Effector memory CD4-positive, alpha-beta T cell (primary cell): ENCODE measurements at regions not wholly inside any gene's neighbourhood (a gene's known extent, or its start where the extent isn't known, plus 50 kb on each side); places are given as distances from the start of the nearest gene placed in this dataset.
"Not testable (repeated sequence)": the region's sequence is repeated elsewhere in the genome, so short reads cannot be mapped to it uniquely, and the experiment has no call there.

Experiments used
- DNase-seq, 3 donors: peaks; one replicate each; pipeline ENCODE4 v3.0.0-alpha.2; 2020
- H3K27ac ChIP-seq: 2 replicates; pipeline ENCODE4 v1.7.0; 2013; ENCODE audit warnings: mild to moderate bottlenecking, low read length, moderate library complexity; ENCODE audit not compliant: insufficient read depth, poor library complexity, severe bottlenecking
- H3K27me3 ChIP-seq: replicated peaks from 2 replicates; pipeline ENCODE4 v1.7.0; 2013; ENCODE audit warnings: mild to moderate bottlenecking, low read length; ENCODE audit not compliant: insufficient read depth, control insufficient read depth, poor library complexity, severe bottlenecking
- H3K36me3 ChIP-seq: 2 replicates; pipeline ENCODE4 v1.7.0; 2013; ENCODE audit warnings: mild to moderate bottlenecking, low read length, moderate library complexity; ENCODE audit not compliant: control insufficient read depth, insufficient read depth
- H3K4me1 ChIP-seq: 2 replicates; pipeline ENCODE4 v1.7.0; 2013; ENCODE audit warnings: low read length, mild to moderate bottlenecking; ENCODE audit not compliant: control insufficient read depth, insufficient read depth, poor library complexity, severe bottlenecking
- H3K4me3 ChIP-seq: 2 replicates; pipeline ENCODE4 v1.7.0; 2013; ENCODE audit warnings: low read length, low read depth, mild to moderate bottlenecking; ENCODE audit not compliant: insufficient read depth, poor library complexity, severe bottlenecking
- H3K9me3 ChIP-seq: 2 replicates; pipeline ENCODE4 v1.7.0; 2013; ENCODE audit warnings: mild to moderate bottlenecking, low read length, moderate library complexity; ENCODE audit not compliant: control insufficient read depth

DNA sequence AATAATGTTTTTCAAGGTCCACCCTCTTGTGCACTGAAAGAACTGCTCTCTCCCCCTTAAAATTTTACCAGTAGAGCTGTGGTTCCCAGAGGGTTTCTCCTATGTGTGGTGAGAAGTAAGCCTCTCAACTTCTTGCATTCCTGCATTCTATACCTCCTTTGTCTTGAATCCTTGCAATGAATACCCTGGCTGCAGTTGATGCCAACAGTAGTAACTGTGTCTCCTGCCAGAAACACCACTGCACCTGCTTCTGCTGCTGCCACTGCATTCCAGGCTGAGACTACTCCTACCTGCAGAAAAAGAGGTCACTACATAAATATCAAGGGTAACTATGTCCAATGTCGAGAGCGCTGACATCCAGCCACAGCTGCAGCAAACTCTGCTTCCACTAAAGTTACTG lies 203.7 kb downstream of the TMEM167A start:
- no peaks in the 10 kb centered on the region for H3K27me3 ChIP-seq
- no peaks in the 10 kb centered on the region for H3K4me1 ChIP-seq
- H3K4me3 ChIP-seq: no peak overlapping the region
- DNase-seq: no peak
- no peaks in the 10 kb centered on the region for H3K36me3 ChIP-seq
- H3K9me3 ChIP-seq: no peaks in the 10 kb centered on the region
- no peak overlapping the region for H3K27ac ChIP-seq

DNA sequence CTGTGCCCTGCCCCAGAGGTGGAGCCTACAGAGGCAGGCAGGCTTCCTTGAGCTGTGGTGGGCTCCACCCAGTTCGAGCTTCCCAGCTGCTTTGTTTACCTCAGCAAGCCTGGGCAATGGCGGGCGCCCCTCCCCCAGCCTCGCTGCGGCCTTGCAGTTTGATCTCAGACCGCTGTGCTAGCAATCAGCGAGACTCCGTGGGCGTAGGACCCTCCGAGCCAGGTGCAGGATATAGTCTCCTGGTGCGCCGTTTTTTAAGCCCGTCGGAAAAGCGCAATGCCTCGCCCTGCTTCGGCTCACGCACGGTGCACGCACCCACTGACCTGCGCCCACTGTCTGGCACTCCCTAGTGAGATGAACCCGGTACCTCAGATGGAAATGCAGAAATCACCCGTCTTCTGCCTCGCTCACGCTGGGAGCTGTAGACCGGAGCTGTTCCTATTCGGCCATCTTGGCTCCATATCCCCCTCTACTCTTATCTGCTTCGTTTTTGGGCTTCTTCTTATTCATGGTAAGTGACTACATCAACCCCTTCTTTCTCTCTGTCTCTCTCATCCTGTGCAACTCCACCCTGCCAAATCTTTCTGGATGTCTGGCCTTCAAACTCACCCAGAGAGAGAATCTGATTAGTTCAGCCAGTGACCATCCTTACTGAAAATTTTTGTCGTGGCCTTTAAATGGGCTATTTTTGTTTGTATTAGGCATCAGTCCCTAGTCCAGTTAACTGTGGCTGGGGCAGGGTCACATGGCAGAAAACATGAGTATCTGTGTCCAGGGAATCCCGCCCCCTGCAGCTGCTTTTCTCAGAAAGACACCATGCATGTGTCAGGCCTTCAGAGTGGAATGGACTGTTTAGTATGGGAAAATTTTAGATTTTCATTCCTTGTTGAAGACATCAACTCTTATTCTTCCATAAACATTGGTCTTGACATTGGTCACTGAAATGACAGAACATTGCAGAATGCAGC lies 204.6 kb downstream of the TMEM167A start:
- H3K9me3 ChIP-seq, DNase-seq, H3K27me3 ChIP-seq, H3K27ac ChIP-seq, H3K4me1 ChIP-seq, H3K36me3 ChIP-seq, H3K4me3 ChIP-seq: not testable (repeated sequence)

DNA sequence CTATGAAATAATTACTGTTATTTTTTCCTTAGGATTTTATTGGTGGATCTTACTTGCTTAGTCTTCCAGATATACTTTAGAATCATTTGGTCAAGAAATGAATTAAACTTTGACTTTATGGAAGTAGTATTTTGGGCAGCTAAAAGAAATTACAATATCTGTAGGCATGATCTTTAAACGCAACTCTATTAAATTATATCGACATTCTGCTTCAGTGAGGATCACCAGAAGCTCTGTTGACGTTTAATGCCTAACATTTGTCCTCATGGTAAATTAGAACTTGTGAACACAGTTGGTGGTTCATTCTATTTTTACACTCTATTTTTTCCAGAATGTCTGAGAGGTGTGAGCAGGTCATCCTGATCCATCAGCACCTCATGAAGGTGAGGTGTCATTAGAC lies 211.6 kb downstream of the TMEM167A start:
- H3K4me1 ChIP-seq: no peaks in the 10 kb centered on the region

DNA sequence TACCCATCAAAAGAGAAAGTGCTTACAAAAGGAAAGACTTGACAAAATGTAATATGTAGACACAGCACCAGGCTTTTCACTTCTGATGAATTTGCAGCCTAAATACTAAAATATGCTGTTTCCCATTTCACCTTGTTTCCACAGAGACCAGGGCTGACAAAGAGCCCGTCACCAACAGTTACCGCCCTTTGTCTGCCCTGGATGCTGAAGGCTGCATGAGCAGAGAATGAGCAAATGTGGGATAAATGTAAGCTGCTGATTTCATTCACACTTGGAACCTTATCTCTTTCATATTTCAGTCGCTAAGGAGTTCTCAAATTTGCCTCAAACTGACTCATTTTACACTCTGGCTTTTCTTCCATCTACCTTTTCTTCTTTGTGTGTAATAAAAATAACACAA lies 213.9 kb downstream of the TMEM167A start:
- Histone ChIP-seq H3K4me3 (no peak overlapping the region), H3K27me3 (no peaks in the 10 kb centered on the region), H3K36me3 (no peaks in the 10 kb centered on the region), H3K9me3 (no peaks in the 10 kb centered on the region), H3K27ac (no peak overlapping the region), H3K4me1 (no peaks in the 10 kb centered on the region)
- DNase-seq: no peak

More for the DNA sequence above, 211.6 kb downstream of the TMEM167A start:
- DNase-seq: no peak
- no peaks in the 10 kb centered on the region for H3K9me3 ChIP-seq
- no peak overlapping the region for H3K27ac ChIP-seq
- no peak overlapping the region for H3K4me3 ChIP-seq
- no peaks in the 10 kb centered on the region for H3K27me3 ChIP-seq
- H3K36me3 ChIP-seq: no peaks in the 10 kb centered on the region

DNA sequence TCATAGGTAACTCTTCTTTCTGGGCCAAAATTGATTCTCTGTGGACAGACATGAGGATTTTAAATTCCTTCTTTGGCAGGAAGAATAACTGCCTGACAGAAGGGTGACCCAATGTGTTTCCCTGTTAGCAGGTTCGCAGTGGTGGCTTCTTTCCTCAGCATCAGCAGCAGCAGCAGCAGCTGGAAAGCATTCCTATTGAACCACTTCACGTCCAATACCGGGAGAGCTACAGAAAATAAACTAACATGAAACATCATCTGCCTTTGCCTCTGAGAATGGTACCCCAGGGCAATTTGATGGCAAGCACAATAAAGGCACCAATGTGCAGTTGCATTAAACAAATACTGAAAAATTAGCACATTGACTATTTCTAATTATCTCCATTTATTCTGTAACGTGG lies 214.5 kb downstream of the TMEM167A start:
- DNase-seq: no peak
- Histone ChIP-seq H3K4me3 (no peak overlapping the region), H3K4me1 (no peaks in the 10 kb centered on the region)

DNA sequence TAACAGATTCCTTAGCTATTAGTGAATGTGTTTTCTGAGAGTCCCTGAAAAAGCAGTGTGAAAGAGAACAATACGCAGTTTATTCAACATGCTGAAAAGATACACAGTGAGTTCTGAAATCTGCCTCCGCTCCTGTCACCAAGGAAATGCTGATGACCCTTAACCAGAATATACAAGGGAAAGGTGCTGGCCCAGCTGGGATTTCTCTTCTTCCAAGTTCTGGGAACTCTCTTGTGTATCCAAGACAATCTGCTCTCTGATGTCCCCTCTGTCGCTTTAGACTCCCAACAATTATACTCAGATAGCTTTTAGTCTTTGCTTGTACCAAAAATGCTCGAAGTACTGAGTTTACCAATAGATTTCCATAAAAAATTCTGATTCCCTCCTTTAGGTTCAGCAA lies 214.9 kb downstream of the TMEM167A start:
- no peaks in the 10 kb centered on the region for H3K27me3 ChIP-seq
- H3K36me3 ChIP-seq: no peaks in the 10 kb centered on the region
- no peaks in the 10 kb centered on the region for H3K9me3 ChIP-seq
- DNase-seq: no peak
- no peaks in the 10 kb centered on the region for H3K4me1 ChIP-seq
- no peak overlapping the region for H3K27ac ChIP-seq
- H3K4me3 ChIP-seq: no peak overlapping the region

More for the DNA sequence above, 214.5 kb downstream of the TMEM167A start:
- H3K27me3 ChIP-seq: no peaks in the 10 kb centered on the region
- H3K27ac ChIP-seq: no peak overlapping the region
- H3K36me3 ChIP-seq: no peaks in the 10 kb centered on the region
- no peaks in the 10 kb centered on the region for H3K9me3 ChIP-seq

DNA sequence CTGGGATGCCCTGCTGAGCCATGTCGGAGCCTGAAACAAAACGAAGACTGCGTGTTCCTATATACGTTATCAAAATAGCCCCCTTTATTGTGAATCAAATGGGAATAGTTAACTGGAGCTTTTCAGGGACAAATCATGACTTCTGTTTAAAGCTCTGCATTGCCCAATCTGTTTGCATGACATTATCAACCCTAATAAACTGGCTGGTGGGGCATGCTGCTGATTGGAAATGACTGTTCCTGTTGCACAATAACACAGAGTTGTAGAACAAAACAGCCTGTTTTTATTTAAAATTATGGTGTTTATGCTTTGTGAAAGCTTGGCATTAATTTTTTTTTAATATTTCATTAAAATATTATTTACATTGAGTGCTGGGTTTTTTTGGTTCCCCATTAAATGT lies 215.5 kb downstream of the TMEM167A start:
- no peaks in the 10 kb centered on the region for H3K36me3 ChIP-seq
- no peak overlapping the region for H3K27ac ChIP-seq
- H3K9me3 ChIP-seq: no peaks in the 10 kb centered on the region
- DNase-seq: no peak
- no peaks in the 10 kb centered on the region for H3K4me1 ChIP-seq
- no peak overlapping the region for H3K4me3 ChIP-seq
- no peaks in the 10 kb centered on the region for H3K27me3 ChIP-seq

DNA sequence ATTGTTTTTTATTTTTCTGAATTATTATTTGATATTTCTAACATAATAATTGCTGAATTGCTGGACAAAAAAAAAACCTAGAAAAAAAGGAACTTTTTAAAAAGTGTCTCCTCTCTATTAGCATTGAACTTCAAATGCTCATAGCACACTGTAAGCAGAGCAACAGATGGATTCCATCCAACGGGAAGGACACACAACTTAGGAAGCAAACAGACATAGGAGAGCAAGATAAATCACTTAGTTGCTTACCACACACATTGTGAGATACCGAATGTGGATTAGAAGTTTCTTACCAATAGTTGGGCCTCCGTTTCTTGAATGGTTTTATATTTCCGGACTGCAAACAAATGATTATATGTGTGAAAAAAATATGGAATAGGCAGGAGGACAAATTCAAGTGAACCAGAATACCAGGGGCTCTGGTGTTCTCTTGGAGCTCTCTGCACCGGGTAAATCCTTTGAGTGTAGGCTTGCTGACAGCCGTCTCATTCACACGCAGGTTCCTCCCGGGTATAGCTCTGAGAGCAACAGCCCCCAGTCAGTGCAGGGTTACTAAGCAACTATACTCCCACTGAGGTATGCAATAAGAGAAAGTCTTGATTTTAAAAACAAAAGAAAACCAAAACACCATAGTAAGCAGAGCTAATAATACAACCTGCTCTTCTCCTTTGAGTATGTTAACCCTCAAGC lies 217.6 kb downstream of the TMEM167A start:
- Histone ChIP-seq H3K27me3 (no peaks in the 10 kb centered on the region), H3K27ac (no peak overlapping the region), H3K9me3 (no peaks in the 10 kb centered on the region), H3K36me3 (no peaks in the 10 kb centered on the region), H3K4me3 (no peak overlapping the region), H3K4me1 (no peaks in the 10 kb centered on the region)
- no peak for DNase-seq

DNA sequence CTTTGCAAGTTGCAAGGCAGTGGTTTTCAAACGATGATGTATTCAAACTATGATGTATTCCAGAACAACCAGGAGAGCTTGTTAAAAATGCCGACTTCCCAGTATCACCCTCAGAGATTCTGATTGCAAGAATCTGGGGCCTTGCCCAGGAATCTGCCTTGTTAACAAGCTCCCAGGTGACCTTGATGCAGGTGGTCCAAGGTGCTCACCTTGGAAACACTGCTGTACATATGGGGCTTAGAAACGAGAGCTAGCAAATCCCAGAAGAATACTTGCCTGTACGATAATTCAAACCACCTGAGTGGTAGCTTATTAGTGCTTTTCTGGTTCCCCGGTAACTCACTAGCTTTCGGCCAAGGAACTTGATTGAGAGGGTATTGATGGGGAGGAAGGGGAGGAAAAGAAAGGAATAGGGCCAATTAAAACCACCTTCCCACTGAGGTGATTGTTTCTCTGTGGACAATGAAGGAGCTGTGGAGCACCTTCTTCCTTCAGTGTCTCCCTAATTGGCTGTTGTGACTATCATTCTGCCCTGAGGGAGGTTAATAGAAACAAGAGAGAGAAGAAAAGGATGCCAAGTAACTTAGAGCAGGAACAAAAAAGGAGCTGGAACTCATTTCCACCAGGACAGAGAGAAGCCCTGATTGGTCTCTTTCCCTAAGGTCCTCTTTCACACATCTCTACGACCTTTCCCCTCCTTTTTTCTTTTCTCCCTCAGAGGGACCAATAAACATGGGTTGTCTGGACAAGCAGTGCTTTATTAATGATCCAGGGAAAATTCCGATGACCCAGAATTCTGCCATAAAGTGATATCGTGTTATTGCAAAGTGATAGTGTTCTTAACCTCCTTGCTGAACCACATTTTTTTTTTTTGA lies 218.8 kb downstream of the TMEM167A start:
- no peaks in the 10 kb centered on the region for H3K4me1 ChIP-seq
- no peak overlapping the region for H3K4me3 ChIP-seq
- no peak for DNase-seq
- no peaks in the 10 kb centered on the region for H3K27me3 ChIP-seq
- no peaks in the 10 kb centered on the region for H3K9me3 ChIP-seq
- H3K27ac ChIP-seq: no peak overlapping the region
- H3K36me3 ChIP-seq: no peaks in the 10 kb centered on the region
